ENCODE measurements at regions not wholly inside any gene's neighbourhood (a gene's known extent, or its start where the extent isn't known, plus 50 kb on each side); places are given as distances from the start of the nearest gene placed in this dataset.
"Not testable (repeated sequence)": the region's sequence is repeated elsewhere in the genome, so short reads cannot be mapped to it uniquely, and the experiment has no call there.

DNA sequence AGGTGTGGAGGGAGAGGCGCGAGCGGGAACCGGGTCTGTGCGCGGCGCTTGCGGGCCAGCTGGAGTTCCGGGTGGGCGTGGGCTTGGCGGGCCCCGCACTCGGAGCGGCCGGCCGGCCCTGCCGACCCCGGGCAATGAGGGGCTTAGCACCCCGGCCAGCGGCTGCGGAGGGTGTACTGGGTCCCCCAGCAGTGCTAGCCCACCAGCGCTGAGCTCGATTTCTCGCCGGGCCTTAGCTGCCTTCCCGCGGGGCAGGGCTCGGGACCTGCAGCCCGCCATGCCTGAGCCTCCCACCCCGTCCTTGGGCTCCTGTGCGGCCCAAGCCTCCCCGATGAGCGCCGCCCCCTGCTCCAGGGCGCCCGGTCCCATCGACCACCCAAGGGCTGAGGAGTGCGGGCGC, 130.5 kb downstream of the DCLK3 start:
- ATAC-seq (ENCODE audit: low FRiP score); H3K36me3 ChIP-seq (ENCODE audit: control insufficient read depth in 1 of 2, insufficient read depth in 2 of 2, low read length in 1 of 2); H3K27me3 ChIP-seq (ENCODE audit: control insufficient read depth in 1 of 2, insufficient read depth in 2 of 2, low read length in 1 of 2); H3K4me1 ChIP-seq (ENCODE audit: control insufficient read depth in 1 of 2, insufficient read depth in 2 of 2, low read length in 2 of 2); H3K4me3 ChIP-seq (ENCODE audit: low read length in 2 of 2); H3K9me3 ChIP-seq (ENCODE audit: control insufficient read depth, low read length); DNase-seq; H3K27ac ChIP-seq (ENCODE audit: low read depth in 1 of 2, low read length in 2 of 2); intact Hi-C loops (cut with DNase I): not testable (repeated sequence)
- WGBS, 2 donors = 97 to 98% methylated on average over 39 of the region's 39 CpGs

DNA sequence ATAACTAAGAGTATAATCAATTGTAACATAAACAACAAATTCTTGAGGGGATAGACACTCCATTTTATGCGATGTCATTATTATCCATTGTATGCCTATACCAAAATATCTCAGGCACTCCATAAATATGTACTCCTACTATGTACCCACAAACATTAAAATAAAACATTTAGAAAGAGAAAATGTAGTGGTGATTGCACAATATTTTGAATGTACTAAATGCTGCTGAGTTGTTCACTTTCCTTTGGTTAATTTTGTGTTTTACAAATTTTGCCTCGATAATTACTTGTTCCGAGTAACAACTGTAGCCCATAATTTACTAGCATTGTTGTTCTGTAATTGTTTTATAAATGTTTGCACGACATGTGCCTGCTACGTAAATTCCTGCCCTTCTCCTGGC, 131.3 kb downstream of the DCLK3 start:
- H3K36me3 ChIP-seq (ENCODE audit: control insufficient read depth in 1 of 2, insufficient read depth in 2 of 2, low read length in 1 of 2) = no peaks in the 10 kb centered on the region

DNA sequence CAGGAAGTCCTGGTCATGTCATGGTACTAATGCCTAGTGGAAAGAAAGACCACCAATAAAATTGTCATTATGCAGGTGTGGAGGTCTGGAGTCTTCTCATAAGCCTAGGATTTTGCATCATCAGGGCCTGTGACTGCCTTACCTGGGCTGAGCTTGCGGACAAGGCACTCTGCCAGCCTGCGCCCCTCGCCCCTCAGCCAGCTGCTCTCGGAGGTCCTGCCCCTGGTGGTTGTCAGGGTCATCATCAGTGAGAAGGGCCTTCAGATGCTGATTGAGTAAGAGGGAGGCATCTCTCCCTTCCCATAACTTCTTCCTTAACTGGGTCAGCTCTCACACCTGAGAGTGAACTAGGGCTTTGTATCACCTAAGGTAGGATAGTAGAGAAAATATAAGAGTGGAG, 132.8 kb downstream of the DCLK3 start:
- ATAC-seq (ENCODE audit: low FRiP score) = no peak

More for the DNA sequence above, 131.3 kb downstream of the DCLK3 start:
- ATAC-seq (ENCODE audit: low FRiP score) (no peak), DNase-seq (no peak)
- Histone ChIP-seq H3K27ac (ENCODE audit: low read depth in 1 of 2, low read length in 2 of 2) (no peak overlapping the region), H3K4me1 (ENCODE audit: control insufficient read depth in 1 of 2, insufficient read depth in 2 of 2, low read length in 2 of 2) (no peaks in the 10 kb centered on the region), H3K27me3 (ENCODE audit: control insufficient read depth in 1 of 2, insufficient read depth in 2 of 2, low read length in 1 of 2) (no peaks in the 10 kb centered on the region), H3K4me3 (ENCODE audit: low read length in 2 of 2) (no peak overlapping the region), H3K9me3 (ENCODE audit: control insufficient read depth, low read length) (no peaks in the 10 kb centered on the region)
- 97 to 99% methylated on average over 5 of the region's 5 CpGs for WGBS, 2 donors
- intact Hi-C loops (cut with DNase I) = no loop called here

DNA sequence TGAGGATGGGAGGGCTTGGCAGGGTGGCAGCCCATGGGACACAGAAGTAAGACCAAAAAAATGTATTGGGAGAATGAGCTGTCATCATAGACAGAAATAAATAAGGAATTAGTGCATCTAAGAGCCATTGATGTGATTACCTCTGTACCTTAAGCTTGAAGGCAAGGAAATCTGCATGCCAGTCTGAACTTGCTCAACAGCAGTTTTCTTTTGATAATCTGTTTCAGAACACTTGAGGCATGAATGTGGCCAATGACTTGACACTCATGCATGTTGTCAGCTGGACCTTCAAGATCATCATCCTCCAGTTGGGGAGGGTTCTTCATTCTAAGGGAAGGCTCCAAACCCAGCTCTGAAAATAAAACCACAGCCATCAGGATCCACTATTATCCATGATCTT, 148.5 kb downstream of the DCLK3 start:
- no peak for DNase-seq
- Histone ChIP-seq H3K4me1 (ENCODE audit: control insufficient read depth in 1 of 2, insufficient read depth in 2 of 2, low read length in 2 of 2) (no peaks in the 10 kb centered on the region), H3K36me3 (ENCODE audit: control insufficient read depth in 1 of 2, insufficient read depth in 2 of 2, low read length in 1 of 2) (no peaks in the 10 kb centered on the region), H3K27me3 (ENCODE audit: control insufficient read depth in 1 of 2, insufficient read depth in 2 of 2, low read length in 1 of 2) (no peaks in the 10 kb centered on the region), H3K27ac (ENCODE audit: low read depth in 1 of 2, low read length in 2 of 2) (no peak overlapping the region), H3K4me3 (ENCODE audit: low read length in 2 of 2) (no peak overlapping the region), H3K9me3 (ENCODE audit: control insufficient read depth, low read length) (no peaks in the 10 kb centered on the region)
- ATAC-seq (ENCODE audit: low FRiP score) = no peak
- intact Hi-C loops (cut with DNase I) = no loop called here

More for the DNA sequence above, 132.8 kb downstream of the DCLK3 start:
- H3K4me3 ChIP-seq (ENCODE audit: low read length in 2 of 2) = no peak overlapping the region
- H3K27me3 ChIP-seq (ENCODE audit: control insufficient read depth in 1 of 2, insufficient read depth in 2 of 2, low read length in 1 of 2) = no peaks in the 10 kb centered on the region
- WGBS, 2 donors = 83 to 99% methylated on average over 4 of the region's 4 CpGs
- H3K4me1 ChIP-seq (ENCODE audit: control insufficient read depth in 1 of 2, insufficient read depth in 2 of 2, low read length in 2 of 2) = no peaks in the 10 kb centered on the region
- no peaks in the 10 kb centered on the region for H3K36me3 ChIP-seq (ENCODE audit: control insufficient read depth in 1 of 2, insufficient read depth in 2 of 2, low read length in 1 of 2)
- DNase-seq = no peak
- peaks cover 1% of the 10 kb centered on the region for H3K9me3 ChIP-seq (ENCODE audit: control insufficient read depth, low read length)
- H3K27ac ChIP-seq (ENCODE audit: low read depth in 1 of 2, low read length in 2 of 2) = no peak overlapping the region
- intact Hi-C loops (cut with DNase I) = no loop called here

DNA sequence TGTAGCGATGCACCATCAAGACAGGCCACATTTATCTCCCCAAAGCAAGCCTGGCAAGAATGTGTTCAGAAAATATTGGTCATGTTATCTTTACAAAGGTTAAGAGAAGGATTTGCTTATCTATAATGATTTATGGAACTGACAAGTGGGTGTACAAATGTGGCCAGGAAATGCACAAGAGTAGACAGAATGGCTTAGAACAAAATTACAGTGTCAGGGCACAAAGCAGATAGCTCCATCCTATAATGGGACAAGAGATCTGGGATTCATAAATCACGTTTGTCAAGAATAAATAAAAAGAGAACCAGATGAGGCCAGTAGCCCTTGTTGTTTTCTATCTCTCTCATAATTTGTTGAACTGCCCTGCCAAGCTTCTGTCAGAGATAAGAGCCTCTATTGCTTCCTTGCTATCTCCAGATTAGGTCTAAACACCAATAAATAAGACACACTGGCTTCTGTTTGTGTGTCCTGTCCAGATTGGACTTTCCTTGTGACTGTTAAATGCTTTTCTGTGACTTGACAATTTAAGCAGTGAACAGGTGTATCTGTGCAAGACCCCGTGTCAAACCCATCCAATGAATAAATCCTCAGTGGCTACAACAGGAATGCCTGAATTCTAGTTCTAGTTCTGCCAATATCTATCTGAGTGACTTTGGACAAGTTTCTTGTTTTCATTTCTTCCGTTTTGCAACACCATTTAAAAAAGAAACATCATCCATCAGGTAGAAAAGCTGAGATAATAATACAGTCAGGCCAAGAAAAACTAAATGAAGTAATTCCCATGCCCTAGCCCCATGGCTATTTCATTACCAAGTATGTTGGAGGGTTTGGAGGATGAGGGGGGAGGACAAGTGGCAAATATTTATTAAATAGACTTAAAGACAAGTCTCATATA, 157.2 kb downstream of the DCLK3 start:
- Histone ChIP-seq H3K4me3 (ENCODE audit: low read length in 2 of 2) (no peak overlapping the region), H3K27me3 (ENCODE audit: control insufficient read depth in 1 of 2, insufficient read depth in 2 of 2, low read length in 1 of 2) (no peaks in the 10 kb centered on the region), H3K27ac (ENCODE audit: low read depth in 1 of 2, low read length in 2 of 2) (no peak overlapping the region), H3K4me1 (ENCODE audit: control insufficient read depth in 1 of 2, insufficient read depth in 2 of 2, low read length in 2 of 2) (peaks cover 4 to 6% of the 10 kb centered on the region in 2 donors), H3K36me3 (ENCODE audit: control insufficient read depth in 1 of 2, insufficient read depth in 2 of 2, low read length in 1 of 2) (no peaks in the 10 kb centered on the region), H3K9me3 (ENCODE audit: control insufficient read depth, low read length) (no peaks in the 10 kb centered on the region)
- DNase-seq (no peak), ATAC-seq (ENCODE audit: low FRiP score) (no peak)
- 9 to 22% methylated on average over 4 of the region's 4 CpGs for WGBS, 2 donors
- intact Hi-C loops (cut with DNase I) = no loop called here

DNA sequence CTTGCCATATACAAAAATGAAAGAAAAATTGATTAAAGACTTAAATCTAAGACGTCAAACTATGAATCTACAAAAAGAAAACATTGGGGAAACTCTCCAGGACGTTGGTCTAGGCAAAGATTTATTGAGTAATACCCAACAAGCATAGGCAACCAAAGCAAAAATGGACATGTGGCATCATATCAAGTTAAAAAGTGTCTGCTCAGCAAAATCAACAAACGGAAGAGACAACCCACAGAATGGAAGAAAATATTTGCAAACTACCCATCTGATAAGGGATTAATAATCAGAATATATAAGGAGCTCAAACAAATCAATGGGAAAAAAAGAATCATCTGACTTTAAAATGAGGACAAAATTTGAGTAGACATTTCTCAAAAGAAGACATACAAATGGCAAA, 160.9 kb downstream of the DCLK3 start:
- Histone ChIP-seq H3K27ac (ENCODE audit: low read depth in 1 of 2, low read length in 2 of 2) (no peak overlapping the region), H3K4me1 (ENCODE audit: control insufficient read depth in 1 of 2, insufficient read depth in 2 of 2, low read length in 2 of 2) (peaks cover 4 to 6% of the 10 kb centered on the region in 2 donors), H3K27me3 (ENCODE audit: control insufficient read depth in 1 of 2, insufficient read depth in 2 of 2, low read length in 1 of 2) (no peaks in the 10 kb centered on the region), H3K9me3 (ENCODE audit: control insufficient read depth, low read length) (no peaks in the 10 kb centered on the region), H3K4me3 (ENCODE audit: low read length in 2 of 2) (no peak overlapping the region), H3K36me3 (ENCODE audit: control insufficient read depth in 1 of 2, insufficient read depth in 2 of 2, low read length in 1 of 2) (no peaks in the 10 kb centered on the region)
- 77 to 81% methylated on average over 3 of the region's 3 CpGs for WGBS, 2 donors
- intact Hi-C loops (cut with DNase I) = no loop called here
- no peak for ATAC-seq (ENCODE audit: low FRiP score)
- no peak for DNase-seq

DNA sequence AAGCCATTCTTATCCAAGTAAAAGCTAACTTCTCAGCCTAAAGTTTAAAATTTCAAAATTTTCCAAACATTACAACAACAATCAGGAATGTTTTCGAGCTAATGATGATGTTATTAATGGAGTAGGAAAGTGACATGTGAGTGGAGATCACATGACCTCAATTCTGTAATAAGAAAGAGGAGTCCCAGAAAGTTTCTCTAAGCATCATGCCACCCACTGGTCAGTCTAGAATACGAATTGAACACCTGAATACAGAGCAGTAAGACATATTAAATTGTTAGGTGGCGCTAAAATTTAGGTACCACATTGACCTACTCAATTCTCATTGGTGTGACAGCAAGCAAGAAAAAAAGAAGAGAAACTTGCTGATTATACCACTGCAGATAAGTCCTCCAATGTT, 163.9 kb downstream of the DCLK3 start:
- 52% methylated on average over 3 of the region's 3 CpGs for WGBS, 2 donors
- Histone ChIP-seq H3K36me3 (ENCODE audit: control insufficient read depth in 1 of 2, insufficient read depth in 2 of 2, low read length in 1 of 2) (no peaks in the 10 kb centered on the region), H3K27ac (ENCODE audit: low read depth in 1 of 2, low read length in 2 of 2) (no peak overlapping the region), H3K9me3 (ENCODE audit: control insufficient read depth, low read length) (no peaks in the 10 kb centered on the region), H3K4me1 (ENCODE audit: control insufficient read depth in 1 of 2, insufficient read depth in 2 of 2, low read length in 2 of 2) (no peaks in the 10 kb centered on the region), H3K4me3 (ENCODE audit: low read length in 2 of 2) (no peak overlapping the region), H3K27me3 (ENCODE audit: control insufficient read depth in 1 of 2, insufficient read depth in 2 of 2, low read length in 1 of 2) (no peaks in the 10 kb centered on the region)
- DNase-seq (no peak), ATAC-seq (ENCODE audit: low FRiP score) (no peak)
- intact Hi-C loops (cut with DNase I) = no loop called here

All from aorta (tissue), 5 donors.